Small intestine (tissue), 7 donors: ENCODE measurements at regions not wholly inside any gene's neighbourhood (a gene's known extent, or its start where the extent isn't known, plus 50 kb on each side); places are given as distances from the start of the nearest gene placed in this dataset.

Source experiments
- DNase-seq, 2 donors: peaks; one replicate each; pipeline versions ENCODE4 v3.0.0 to v3.0.0-alpha.2; 2013
- FAIRE-seq: peaks from 2 replicates; lab custom pipeline; 2012; peaks lifted over from hg19 to GRCh38; lab: Jason Lieb, UNC
- H3K27ac ChIP-seq, 3 donors: one replicate each; pipeline ENCODE4 v1.5.1; 2013; ENCODE audit warnings: low read length in 2 of 3, mild to moderate bottlenecking in 2 of 3, control low read depth in 1 of 3, inconsistent platforms in 1 of 3, low read depth in 1 of 3, moderate library complexity in 1 of 3
- H3K27me3 ChIP-seq, 3 donors: one replicate each; pipeline ENCODE4 v1.6.1; 2013; ENCODE audit warnings: low read length in 3 of 3, inconsistent platforms in 1 of 3; ENCODE audit not compliant: control insufficient read depth in 3 of 3, insufficient read depth in 3 of 3
- H3K36me3 ChIP-seq, 3 donors: one replicate each; pipeline ENCODE4 v1.6.1; 2013; ENCODE audit warnings: low read length in 3 of 3, inconsistent platforms in 1 of 3, low read depth in 1 of 3, mild to moderate bottlenecking in 1 of 3, moderate library complexity in 1 of 3; ENCODE audit not compliant: control insufficient read depth in 3 of 3, insufficient read depth in 2 of 3
- H3K4me1 ChIP-seq, 3 donors: one replicate each; pipeline ENCODE4 v1.6.1; 2013; ENCODE audit warnings: low read length in 2 of 3, inconsistent platforms in 1 of 3, low read depth in 1 of 3, mild to moderate bottlenecking in 1 of 3, moderate library complexity in 1 of 3; ENCODE audit not compliant: control insufficient read depth in 3 of 3, insufficient read depth in 2 of 3
- H3K4me3 ChIP-seq, 3 donors: one replicate each; pipeline ENCODE4 v1.5.1; 2013; ENCODE audit warnings: low read length in 3 of 3, control low read depth in 1 of 3, inconsistent platforms in 1 of 3, low read depth in 1 of 3, mild to moderate bottlenecking in 1 of 3, moderate library complexity in 1 of 3
- H3K9me3 ChIP-seq, 2 donors: one replicate each; pipeline ENCODE4 v1.6.1; 2013; ENCODE audit warnings: low read depth in 1 of 2, low read length in 1 of 2; ENCODE audit not compliant: control insufficient read depth in 2 of 2, insufficient read depth in 1 of 2
- WGBS, 3 donors: extraction: QIAGEN DNeasy Blood & Tissue Kit; methylation state at CpG; one replicate each; pipeline ENCODE4 v1.1.7; 2013; 5-methylcytosine and 5-hydroxymethylcytosine counted together
- donor health status: healthy with polysubstance abuse.
- donor health status: control.
- donor health status: control.
- donor health status: Bipolar disorder and iron deficiency.
- donor health status: healthy.

DNA sequence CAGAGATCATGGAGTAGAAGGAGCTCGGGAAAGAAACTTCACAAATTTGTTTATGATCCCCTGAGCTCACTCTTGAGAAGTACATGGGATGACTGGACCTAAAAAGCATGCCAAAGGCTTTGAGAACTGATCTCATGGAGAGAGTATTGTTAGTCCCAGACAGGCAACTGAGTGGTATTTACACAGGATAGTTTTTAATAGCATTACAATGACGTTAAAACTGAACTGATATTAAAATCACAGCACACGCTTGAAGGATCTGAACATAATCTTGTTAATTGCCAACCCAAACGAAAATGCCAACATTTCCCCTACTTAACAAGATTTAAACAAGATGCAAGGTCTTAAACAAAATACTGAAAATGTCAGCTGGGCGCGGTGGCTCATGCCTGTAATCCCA is 113.2 kb upstream of the NLGN1 start:
- Histone ChIP-seq H3K27ac (no peak overlapping the region), H3K27me3 (no peaks in the 10 kb centered on the region), H3K4me3 (no peak overlapping the region), H3K4me1 (no peaks in the 10 kb centered on the region), H3K9me3 (no peaks in the 10 kb centered on the region), H3K36me3 (no peaks in the 10 kb centered on the region)
- no peak for FAIRE-seq
- WGBS, 3 donors: 67 to 79% (median 70%) methylated on average over 6 of the region's 6 CpGs
- no peak for DNase-seq

DNA sequence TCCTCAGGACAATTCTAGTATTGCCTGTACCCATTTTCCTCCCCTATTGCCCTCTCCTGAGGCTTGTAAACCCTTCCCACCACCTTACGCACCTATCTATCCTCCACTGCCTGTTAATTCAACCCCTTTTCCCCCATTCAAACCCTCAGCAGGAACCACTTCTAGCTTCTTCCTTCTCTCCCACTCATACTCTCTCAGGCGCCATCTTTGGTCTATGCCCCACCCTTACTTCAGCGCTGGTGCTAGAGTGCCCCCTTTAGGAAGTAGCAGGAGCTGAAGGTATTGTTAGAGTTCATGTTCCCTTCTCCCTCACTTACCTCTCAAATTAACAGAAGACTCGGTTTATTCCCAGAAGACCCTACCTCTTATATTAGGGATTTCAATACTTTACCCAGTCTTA is 121.8 kb upstream of the NLGN1 start:
- peaks cover 0 to 5% of the 10 kb centered on the region in 2 donors for H3K9me3 ChIP-seq
- FAIRE-seq (no peak), DNase-seq (no peak)
- H3K36me3 ChIP-seq: no peaks in the 10 kb centered on the region
- H3K27me3 ChIP-seq: no peaks in the 10 kb centered on the region
- H3K4me3 ChIP-seq: no peak overlapping the region
- no peaks in the 10 kb centered on the region for H3K4me1 ChIP-seq
- no peak overlapping the region for H3K27ac ChIP-seq
- 84 to 89% (median 86%) methylated on average over 4 of the region's 4 CpGs for WGBS, 3 donors

GRCh38 chr3:173273838-173274237 is 123.7 kb upstream of the NLGN1 start:
- Histone ChIP-seq H3K36me3 (no peaks in the 10 kb centered on the region), H3K9me3 (peaks cover 0 to 5% of the 10 kb centered on the region in 2 donors), H3K27ac (no peak overlapping the region), H3K4me1 (no peaks in the 10 kb centered on the region), H3K27me3 (no peaks in the 10 kb centered on the region), H3K4me3 (no peak overlapping the region)
- FAIRE-seq (no peak), DNase-seq (no peak)
- 68 to 82% (median 77%) methylated on average over 5 of the region's 5 CpGs for WGBS, 3 donors

DNA sequence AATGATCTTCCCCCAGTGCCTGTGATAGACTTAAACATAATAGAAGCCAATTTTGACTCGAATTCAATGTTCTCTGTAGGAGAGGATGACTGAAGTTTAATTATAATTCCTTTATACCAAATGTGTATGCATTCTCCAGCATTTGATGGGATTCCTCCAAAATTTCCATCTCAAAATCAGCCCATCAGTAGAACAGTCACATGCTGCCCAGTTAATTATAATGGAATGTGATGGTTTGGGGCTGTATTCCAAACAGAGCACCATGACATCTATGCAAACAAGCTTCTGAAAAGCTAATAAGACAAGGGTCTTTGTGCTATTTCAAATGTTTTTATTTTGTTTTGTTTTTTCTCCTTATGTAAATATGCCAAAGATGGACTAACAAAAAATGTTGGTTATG is 127.7 kb upstream of the SPATA16 start:
- Histone ChIP-seq H3K36me3 (no peaks in the 10 kb centered on the region), H3K4me1 (no peaks in the 10 kb centered on the region), H3K9me3 (no peaks in the 10 kb centered on the region), H3K27me3 (no peaks in the 10 kb centered on the region), H3K4me3 (no peak overlapping the region), H3K27ac (no peak overlapping the region)
- FAIRE-seq (no peak), DNase-seq (no peak)
- whole genome bisulfite sequencing, 3 donors: 6 to 41% (median 13%) methylated on average over 1 of the region's 1 CpG

- DNase-seq (no peak), FAIRE-seq (no peak)
- Histone ChIP-seq H3K36me3 (no peaks in the 10 kb centered on the region), H3K9me3 (no peaks in the 10 kb centered on the region), H3K4me3 (no peak overlapping the region), H3K27me3 (no peaks in the 10 kb centered on the region), H3K27ac (no peak overlapping the region), H3K4me1 (no peaks in the 10 kb centered on the region)
Measured at GRCh38 chr3:173267716-173268115, 126.7 kb upstream of the SPATA16 start.

DNA sequence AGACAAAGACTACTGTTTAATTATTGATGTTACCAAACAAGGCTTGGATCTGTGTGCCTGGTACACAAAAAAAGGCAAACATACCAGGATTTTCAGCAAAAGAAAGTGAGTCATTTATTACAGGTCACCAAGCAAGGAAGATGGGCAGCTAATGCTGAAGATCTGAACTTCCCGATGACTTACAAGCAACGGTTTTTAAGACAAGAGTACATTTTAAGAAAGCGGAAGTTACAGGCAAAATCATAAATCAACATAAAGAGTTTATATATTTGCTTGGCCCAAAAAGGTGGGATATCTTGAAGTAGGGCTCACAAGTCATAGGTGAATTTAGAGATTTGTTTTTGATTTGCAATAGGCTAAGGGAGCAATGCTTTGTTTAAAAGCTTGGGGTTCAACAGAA is 125.4 kb upstream of the SPATA16 start:
- H3K36me3 ChIP-seq: no peaks in the 10 kb centered on the region
- no peak overlapping the region for H3K27ac ChIP-seq
- WGBS, 3 donors: 47 to 69% (median 47%) methylated on average over 3 of the region's 3 CpGs
- DNase-seq: no peak
- no peak overlapping the region for H3K4me3 ChIP-seq
- no peaks in the 10 kb centered on the region for H3K4me1 ChIP-seq
- H3K27me3 ChIP-seq: no peaks in the 10 kb centered on the region
- H3K9me3 ChIP-seq: no peaks in the 10 kb centered on the region
- FAIRE-seq: no peak

DNA sequence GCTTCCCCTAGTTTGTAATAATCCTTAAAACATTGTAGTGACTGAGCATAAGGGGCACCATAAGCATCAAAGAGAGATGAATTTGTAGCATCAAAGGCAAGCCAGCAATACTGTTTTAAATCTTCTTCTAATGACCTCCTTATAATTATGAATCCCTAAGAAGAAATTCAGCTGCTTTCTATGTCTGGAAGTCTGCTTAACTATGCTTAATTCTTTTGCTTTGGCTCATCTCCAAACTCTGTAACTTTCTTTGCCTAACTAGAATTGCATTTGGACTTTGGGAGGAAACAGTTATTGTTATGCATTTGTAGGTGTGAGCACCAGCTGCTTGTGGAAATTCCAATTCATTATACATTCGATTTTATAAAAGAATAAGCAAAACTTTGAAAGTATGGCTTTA is 117.7 kb upstream of the SPATA16 start:
- WGBS, 3 donors: 44 to 56% (median 47%) methylated on average over 1 of the region's 1 CpG
- no peaks in the 10 kb centered on the region for H3K36me3 ChIP-seq
- H3K27me3 ChIP-seq: no peaks in the 10 kb centered on the region
- DNase-seq: no peak
- H3K4me1 ChIP-seq: no peaks in the 10 kb centered on the region
- H3K27ac ChIP-seq: no peak overlapping the region
- no peak overlapping the region for H3K4me3 ChIP-seq
- no peaks in the 10 kb centered on the region for H3K9me3 ChIP-seq
- FAIRE-seq: no peak

- 81 to 87% (median 82%) methylated on average over 4 of the region's 4 CpGs for WGBS, 3 donors
- H3K27ac ChIP-seq: no peak overlapping the region
- no peaks in the 10 kb centered on the region for H3K36me3 ChIP-seq
- no peaks in the 10 kb centered on the region for H3K4me1 ChIP-seq
- no peak for DNase-seq
- H3K27me3 ChIP-seq: no peaks in the 10 kb centered on the region
- H3K4me3 ChIP-seq: no peak overlapping the region
- H3K9me3 ChIP-seq: no peaks in the 10 kb centered on the region
- no peak for FAIRE-seq
Measured at GRCh38 chr3:173257797-173258196, 116.8 kb upstream of the SPATA16 start.

DNA sequence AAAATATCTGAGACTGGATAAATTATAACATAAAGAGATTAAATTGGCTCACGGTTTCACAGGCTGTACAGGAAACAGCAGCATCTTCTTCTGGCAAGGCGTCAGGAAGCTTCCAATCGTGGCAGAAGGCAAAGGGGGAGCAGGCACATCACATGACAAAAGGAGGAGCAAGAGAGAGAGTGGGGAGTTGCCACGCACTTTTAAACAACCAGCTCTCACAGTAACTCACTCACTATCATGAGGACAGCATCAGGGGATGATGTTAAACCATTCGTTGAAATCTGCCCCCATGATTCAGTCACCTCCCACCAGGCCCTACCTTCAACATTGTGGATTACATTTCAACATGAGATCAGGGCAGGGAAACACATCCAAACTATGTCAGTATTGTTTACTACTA is 114.5 kb upstream of the SPATA16 start:
- WGBS, 3 donors: 58 to 74% (median 70%) methylated on average over 5 of the region's 5 CpGs
- DNase-seq (no peak), FAIRE-seq (no peak)
- Histone ChIP-seq H3K9me3 (no peaks in the 10 kb centered on the region), H3K36me3 (no peaks in the 10 kb centered on the region), H3K27ac (no peak overlapping the region), H3K4me1 (no peaks in the 10 kb centered on the region), H3K27me3 (no peaks in the 10 kb centered on the region), H3K4me3 (no peak overlapping the region)
